DOHH2 (cell line): ENCODE measurements at regions not wholly inside any gene's neighbourhood (a gene's known extent, or its start where the extent isn't known, plus 50 kb on each side); places are given as distances from the start of the nearest gene placed in this dataset.

Source experiments
- CTCF ChIP-seq: fragments of 200-600 bp; sonication (generic); IDR thresholded peaks from one replicate; pipeline ENCODE4 v1.5.1; 2014; ENCODE audit warnings: antibody characterized with exemption, mild to moderate bottlenecking, low read depth, low read length; ENCODE audit not compliant: poor library complexity, severe bottlenecking
- EZH2phosphoT487 ChIP-seq: fragments of 200-600 bp; sonication (generic); IDR thresholded peaks from 2 replicates; pipeline ENCODE4 v1.6.1; 2017; ENCODE audit warnings: borderline replicate concordance, mild to moderate bottlenecking, antibody characterized with exemption, low read length, moderate library complexity, mixed read lengths

- TF ChIP-seq CTCF (no peak), EZH2phosphoT487 (no peak)
These were observed 204.6 kb downstream of the BTG1 start for GRCh38 chr12:91940826-91941570.
